ENCODE measurements at regions not wholly inside any gene's neighbourhood (a gene's known extent, or its start where the extent isn't known, plus 50 kb on each side); places are given as distances from the start of the nearest gene placed in this dataset.

DNA sequence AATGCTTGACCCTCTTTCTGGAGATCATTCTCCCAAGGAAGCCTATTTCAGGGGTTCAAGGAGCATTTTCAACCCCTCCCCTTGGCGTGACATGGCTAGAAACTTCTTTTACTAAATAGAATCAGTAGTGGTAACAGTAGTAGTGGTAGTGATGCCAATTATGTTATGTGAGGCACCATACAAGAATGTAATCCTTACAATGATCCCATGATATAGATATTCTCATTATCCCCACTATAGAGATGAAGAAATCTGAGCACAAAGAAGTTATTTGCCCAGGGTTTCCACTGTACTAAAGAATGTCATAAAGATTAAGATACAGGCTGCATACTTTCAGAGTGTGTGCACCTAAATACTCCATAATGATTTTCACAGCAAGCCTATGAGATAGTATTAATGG is 155.4 kb upstream of the CLINT1 start:
- TF ChIP-seq, protein P1, sequence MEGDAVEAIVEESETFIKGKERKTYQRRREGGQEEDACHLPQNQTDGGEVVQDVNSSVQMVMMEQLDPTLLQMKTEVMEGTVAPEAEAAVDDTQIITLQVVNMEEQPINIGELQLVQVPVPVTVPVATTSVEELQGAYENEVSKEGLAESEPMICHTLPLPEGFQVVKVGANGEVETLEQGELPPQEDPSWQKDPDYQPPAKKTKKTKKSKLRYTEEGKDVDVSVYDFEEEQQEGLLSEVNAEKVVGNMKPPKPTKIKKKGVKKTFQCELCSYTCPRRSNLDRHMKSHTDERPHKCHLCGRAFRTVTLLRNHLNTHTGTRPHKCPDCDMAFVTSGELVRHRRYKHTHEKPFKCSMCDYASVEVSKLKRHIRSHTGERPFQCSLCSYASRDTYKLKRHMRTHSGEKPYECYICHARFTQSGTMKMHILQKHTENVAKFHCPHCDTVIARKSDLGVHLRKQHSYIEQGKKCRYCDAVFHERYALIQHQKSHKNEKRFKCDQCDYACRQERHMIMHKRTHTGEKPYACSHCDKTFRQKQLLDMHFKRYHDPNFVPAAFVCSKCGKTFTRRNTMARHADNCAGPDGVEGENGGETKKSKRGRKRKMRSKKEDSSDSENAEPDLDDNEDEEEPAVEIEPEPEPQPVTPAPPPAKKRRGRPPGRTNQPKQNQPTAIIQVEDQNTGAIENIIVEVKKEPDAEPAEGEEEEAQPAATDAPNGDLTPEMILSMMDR (IDR thresholded peaks at IDR 0.05): no peak
- intact Hi-C loops (cut with DNase I): no loop called here
- no peak for ATAC-seq
- no peaks in the 10 kb centered on the region for H3K9me3 ChIP-seq
- no peak overlapping the region for H3K27ac ChIP-seq
- no peaks in the 10 kb centered on the region for H3K36me3 ChIP-seq
- no peak for FAIRE-seq
- no peaks in the 10 kb centered on the region for H3K4me1 ChIP-seq
- 56 to 81% methylated on average over 1 of the region's 1 CpG for WGBS, 2 donors
- H3K4me3 ChIP-seq: no peak overlapping the region
- H3K27me3 ChIP-seq: no peaks in the 10 kb centered on the region
- no peak for DNase-seq

DNA sequence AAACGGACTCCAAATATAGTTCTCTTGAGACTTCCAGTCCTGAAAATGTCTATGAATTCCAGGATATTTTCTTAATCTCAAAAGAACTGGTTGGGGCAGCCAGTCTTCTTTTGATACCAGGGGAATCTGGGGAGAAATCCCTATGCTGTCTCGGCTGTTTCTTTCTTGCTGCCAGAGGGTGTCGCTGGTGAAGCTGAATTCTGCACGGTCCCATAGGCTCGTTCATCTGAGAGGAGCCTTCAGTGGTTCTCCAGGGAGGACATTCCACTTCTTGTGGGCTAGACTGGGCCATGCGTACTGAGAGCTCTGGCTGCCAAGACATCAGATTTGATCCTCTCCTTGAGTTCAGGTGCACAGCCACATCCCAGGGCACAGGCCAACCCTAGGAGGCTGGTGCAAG is 155.0 kb upstream of the CLINT1 start:
- Histone ChIP-seq H3K27ac (no peak overlapping the region), H3K4me1 (no peaks in the 10 kb centered on the region), H3K4me3 (no peak overlapping the region), H3K27me3 (no peaks in the 10 kb centered on the region), H3K9me3 (no peaks in the 10 kb centered on the region), H3K36me3 (no peaks in the 10 kb centered on the region)
- intact Hi-C loops (cut with DNase I): no loop called here
- ATAC-seq (peak in 3 of 4 donors; percentile 54 to 75 (median 70)), DNase-seq (peak in 1 of 6 donors; percentile 18), FAIRE-seq (no peak)
- WGBS, 2 donors: 14 to 30% methylated on average over 6 of the region's 6 CpGs
- TF ChIP-seq, protein P1 (IDR thresholded peaks at IDR 0.05): no peak

DNA sequence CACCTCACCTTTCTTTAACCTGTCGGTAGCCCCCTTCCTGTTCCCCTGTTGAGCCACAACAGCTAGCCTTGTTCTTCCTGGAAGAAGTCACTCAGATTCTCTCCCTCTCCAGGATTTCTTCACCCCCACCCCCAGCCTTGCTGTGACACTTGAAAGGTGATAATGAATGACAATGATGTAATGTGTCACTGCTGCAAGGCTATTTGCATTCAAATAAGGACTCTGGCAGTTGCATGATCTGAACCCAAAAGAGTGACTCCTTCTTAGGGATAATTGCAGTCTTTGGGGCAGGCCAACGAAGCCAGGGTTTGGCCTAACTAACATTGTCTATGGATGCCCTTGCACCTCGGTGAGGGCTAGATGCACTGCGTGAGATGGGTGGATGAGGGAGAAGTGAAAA is 154.4 kb upstream of the CLINT1 start:
- Histone ChIP-seq H3K9me3 (no peaks in the 10 kb centered on the region), H3K36me3 (no peaks in the 10 kb centered on the region), H3K4me1 (no peaks in the 10 kb centered on the region), H3K27me3 (no peaks in the 10 kb centered on the region), H3K27ac (no peak overlapping the region), H3K4me3 (no peak overlapping the region)
- no peak for FAIRE-seq
- WGBS, 2 donors: 59 to 75% methylated on average over 4 of the region's 4 CpGs
- DNase-seq: no peak
- TF ChIP-seq, protein P1 (IDR thresholded peaks at IDR 0.05): no peak
- ATAC-seq: no peak
- intact Hi-C loops (cut with DNase I): no loop called here

GRCh38 chr5:158011422-158011821 is 152.5 kb upstream of the CLINT1 start:
- DNase-seq (no peak), ATAC-seq (no peak), FAIRE-seq (no peak)
- intact Hi-C loops (cut with DNase I): no loop called here
- no peaks in the 10 kb centered on the region for H3K36me3 ChIP-seq
- no peaks in the 10 kb centered on the region for H3K9me3 ChIP-seq
- no peak overlapping the region for H3K27ac ChIP-seq
- TF ChIP-seq, protein P1 (IDR thresholded peaks at IDR 0.05): no peak
- no peak overlapping the region for H3K4me3 ChIP-seq
- H3K4me1 ChIP-seq: no peaks in the 10 kb centered on the region
- no peaks in the 10 kb centered on the region for H3K27me3 ChIP-seq

DNA sequence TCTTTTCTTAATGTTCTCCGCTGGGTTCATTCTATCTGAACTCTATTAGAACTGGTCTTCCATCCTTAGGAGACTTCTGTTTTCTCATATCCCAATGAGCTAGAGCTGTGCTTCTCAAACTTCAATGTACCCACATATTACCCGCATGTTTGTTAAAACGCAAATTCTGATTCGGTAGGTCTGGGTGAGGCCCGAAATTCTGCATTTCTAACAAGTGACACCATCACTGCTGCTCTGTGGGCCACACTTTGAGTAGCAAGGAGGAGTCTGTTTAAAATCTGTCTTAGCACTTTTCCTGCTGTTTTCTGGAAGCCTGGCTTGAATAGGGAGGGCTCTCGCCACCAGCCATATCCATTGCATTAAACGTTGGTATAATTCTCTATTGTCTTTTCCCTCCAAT is 151.9 kb upstream of the CLINT1 start:
- 78 to 80% methylated on average over 7 of the region's 7 CpGs for WGBS, 2 donors
- no peaks in the 10 kb centered on the region for H3K9me3 ChIP-seq
- FAIRE-seq (no peak), DNase-seq (no peak), ATAC-seq (no peak)
- no peaks in the 10 kb centered on the region for H3K27me3 ChIP-seq
- TF ChIP-seq, protein P1 (IDR thresholded peaks at IDR 0.05): no peak
- H3K36me3 ChIP-seq: no peaks in the 10 kb centered on the region
- intact Hi-C loops (cut with DNase I): no loop called here
- H3K4me3 ChIP-seq: no peak overlapping the region
- H3K27ac ChIP-seq: no peak overlapping the region
- no peaks in the 10 kb centered on the region for H3K4me1 ChIP-seq

Measured in pancreas (tissue), 10 donors.